Gastroesophageal sphincter (tissue), 4 donors: ENCODE measurements at regions not wholly inside any gene's neighbourhood (a gene's known extent, or its start where the extent isn't known, plus 50 kb on each side); places are given as distances from the start of the nearest gene placed in this dataset.

Source experiments
- ATAC-seq: fragments of 150-250 bp; one replicate; pipeline ENCODE4 v1.9.1; 2016; ENCODE audit warnings: mild to moderate bottlenecking, moderate library complexity
- H3K27ac ChIP-seq, 4 donors: fragments of 200-600 bp; sonication (generic) in 3 of 4; 1 replicate in 3 of 4; 2 replicates in 1 of 4; pipeline ENCODE4 v1.5.1; 2016 to 2019
- H3K27me3 ChIP-seq: fragments of 200-600 bp; sonication (generic); one replicate; pipeline ENCODE4 v1.5.1; 2019
- H3K36me3 ChIP-seq, 2 donors: fragments of 200-600 bp; sonication (generic); one replicate each; pipeline ENCODE4 v1.5.1; 2019; ENCODE audit warnings: control low read depth in 1 of 2
- H3K4me1 ChIP-seq, 3 donors: fragments of 200-600 bp; sonication (generic); 1 replicate in 2 of 3; 2 replicates in 1 of 3; pipeline ENCODE4 v1.5.1; 2016 to 2019; ENCODE audit warnings: control low read depth in 2 of 3
- H3K4me3 ChIP-seq, 2 donors: fragments of 200-600 bp; sonication (generic); one replicate each; pipeline ENCODE4 v1.5.1; 2019; ENCODE audit warnings: mild to moderate bottlenecking in 1 of 2, moderate library complexity in 1 of 2
- H3K9me3 ChIP-seq, 3 donors: fragments of 200-600 bp; sonication (generic); one replicate each; pipeline ENCODE4 v1.5.1; 2017 to 2019; ENCODE audit warnings: control low read depth in 2 of 3
- CTCF ChIP-seq, 4 experiments: fragments of 200-600 bp in 2 of 4; fragments of 450-650 bp in 2 of 4; sonication (generic) in 1 of 4; IDR thresholded peaks; one replicate each; pipeline ENCODE4 v1.5.1; 2017 to 2019; ENCODE audit warnings: antibody characterized with exemption in 4 of 4, mild to moderate bottlenecking in 2 of 4, moderate library complexity in 2 of 4
- EP300 ChIP-seq: sonication (generic); formaldehyde crosslinking; IDR thresholded peaks from one replicate; pipeline ENCODE4 v1.6.1; 2017; ENCODE audit warnings: antibody characterized with exemption, mild to moderate bottlenecking
- POLR2A ChIP-seq, 2 donors: fragments of 450-650 bp; IDR thresholded peaks; one replicate each; pipeline ENCODE4 v1.6.1; 2017; ENCODE audit warnings: antibody characterized with exemption in 2 of 2, mild to moderate bottlenecking in 2 of 2, moderate library complexity in 1 of 2
- POLR2AphosphoS5 ChIP-seq: sonication (generic); formaldehyde crosslinking; IDR thresholded peaks from one replicate; pipeline ENCODE4 v1.6.1; 2017; ENCODE audit warnings: antibody characterized with exemption
- WGBS, 2 donors: methylation state at CpG; one replicate each; pipeline ENCODE4 v1.1.5; 2018; ENCODE audit warnings: low coverage in 1 of 2; 5-methylcytosine and 5-hydroxymethylcytosine counted together

DNA sequence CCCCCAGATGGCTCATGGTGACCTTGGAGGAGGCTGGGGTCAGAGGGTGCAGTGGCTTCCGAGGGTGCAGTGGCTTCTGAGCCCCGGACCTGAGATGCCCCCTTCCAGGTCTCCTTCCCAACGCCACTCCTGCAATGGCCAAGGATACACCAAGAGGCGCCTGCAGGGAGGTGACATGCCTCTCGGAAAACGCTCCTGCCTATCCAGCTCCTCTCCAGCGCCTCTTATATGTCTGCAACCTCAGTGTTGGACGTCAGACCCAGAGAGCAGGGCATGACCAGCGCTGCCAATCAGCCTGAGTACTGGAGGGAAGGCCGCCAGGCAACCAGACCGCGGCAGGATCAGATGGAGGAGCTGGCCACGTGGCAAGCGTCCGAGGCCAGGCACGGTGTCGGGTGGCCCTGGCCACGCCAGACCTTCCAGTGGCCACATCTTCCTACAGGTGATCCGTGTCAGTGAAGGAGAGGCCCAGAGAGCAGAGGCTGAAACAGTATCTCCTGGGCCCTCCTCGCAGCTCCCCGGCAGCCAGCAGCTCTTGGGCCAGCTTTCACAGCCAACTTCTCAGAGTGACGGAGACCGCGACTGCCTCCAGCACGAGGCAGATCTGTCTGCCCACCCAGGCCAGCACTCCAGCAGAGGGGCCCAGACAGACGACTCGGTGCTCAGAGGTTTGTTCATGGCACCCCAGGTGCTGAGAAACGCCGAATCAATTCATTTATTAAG is 199.5 kb upstream of the SALL3 start:
- H3K36me3 ChIP-seq: no peaks in the 10 kb centered on the region
- no peak for TF ChIP-seq POLR2A (IDR thresholded peaks at IDR 0.05)
- TF ChIP-seq POLR2AphosphoS5: no peak
- TF ChIP-seq CTCF (IDR thresholded peaks at IDR 0.05): no peak
- no peak for TF ChIP-seq EP300
- 44 to 100% methylated on average over 1 to 8 of the region's 29 CpGs for WGBS, 2 donors
- no peak overlapping the region for H3K27ac ChIP-seq
- no peak overlapping the region for H3K4me3 ChIP-seq
- no peaks in the 10 kb centered on the region for H3K4me1 ChIP-seq
- peaks cover 7% of the 10 kb centered on the region for H3K27me3 ChIP-seq
- no peak for ATAC-seq
- no peaks in the 10 kb centered on the region for H3K9me3 ChIP-seq

- ATAC-seq: no peak
- no peaks in the 10 kb centered on the region for H3K36me3 ChIP-seq
- H3K27ac ChIP-seq: no peak overlapping the region
- peaks cover 7% of the 10 kb centered on the region for H3K27me3 ChIP-seq
- 86 to 91% methylated on average over 7 to 10 of the region's 42 CpGs for WGBS, 2 donors
- TF ChIP-seq EP300: no peak
- TF ChIP-seq CTCF (IDR thresholded peaks at IDR 0.05): no peak
- no peak for TF ChIP-seq POLR2A (IDR thresholded peaks at IDR 0.05)
- no peak for TF ChIP-seq POLR2AphosphoS5
- no peak overlapping the region for H3K4me3 ChIP-seq
- no peaks in the 10 kb centered on the region for H3K9me3 ChIP-seq
- no peaks in the 10 kb centered on the region for H3K4me1 ChIP-seq
Measured at GRCh38 chr18:78780719-78781600, 198.7 kb upstream of the SALL3 start.

DNA sequence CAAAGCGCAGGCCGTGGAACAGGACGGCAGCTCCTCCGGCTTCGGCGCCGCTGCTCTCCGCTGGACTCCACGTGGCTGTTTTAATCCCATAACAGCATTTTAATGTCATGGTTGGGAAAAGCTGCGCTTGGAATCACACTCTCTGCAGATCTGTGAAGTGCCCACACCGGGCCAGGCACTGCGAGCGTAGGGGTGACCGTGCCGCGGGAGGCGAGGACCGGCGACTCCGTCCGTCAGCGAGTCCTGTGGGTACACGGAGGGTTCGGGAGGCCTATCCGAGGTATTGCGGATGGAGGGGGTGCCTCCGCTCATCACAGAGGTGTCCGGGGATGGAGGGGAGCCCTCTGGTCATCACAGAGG is 198.0 kb upstream of the SALL3 start:
- H3K4me1 ChIP-seq: no peaks in the 10 kb centered on the region
- 74 to 100% methylated on average over 1 to 6 of the region's 28 CpGs for WGBS, 2 donors
- ATAC-seq: no peak

DNA sequence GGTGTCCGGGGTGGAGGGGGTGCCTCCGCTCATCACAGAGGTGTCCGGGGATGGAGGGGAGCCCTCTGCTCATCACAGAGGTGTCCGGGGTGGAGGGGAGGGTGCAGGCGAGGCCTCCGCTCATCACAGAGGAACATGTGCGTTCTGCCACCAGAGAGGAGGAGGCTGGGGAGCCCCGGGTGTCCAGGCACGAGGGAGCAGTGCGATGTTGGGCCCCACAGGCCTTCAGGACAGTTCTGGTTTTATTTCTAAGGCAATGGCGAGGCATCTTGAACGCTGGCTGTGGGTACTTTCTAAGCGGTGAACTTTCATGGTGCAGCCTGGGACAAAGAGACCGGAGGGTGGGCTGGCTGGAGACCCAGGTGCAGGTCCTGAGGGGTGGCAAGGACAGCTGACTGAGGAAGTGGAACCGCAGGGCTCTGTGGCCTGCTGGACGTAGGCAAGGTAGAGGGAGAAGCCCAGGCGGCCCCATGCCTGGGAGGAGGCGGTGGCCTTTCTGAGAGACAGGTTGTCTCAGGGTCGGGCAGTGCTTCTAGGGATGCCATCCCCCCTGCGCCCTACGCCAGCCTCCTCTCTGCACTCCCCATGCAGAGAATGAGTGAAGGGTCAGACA is 196.6 kb upstream of the SALL3 start:
- H3K27me3 ChIP-seq: peaks cover 19% of the 10 kb centered on the region
- no peak for ATAC-seq
- no peak overlapping the region for H3K4me3 ChIP-seq
- WGBS, 2 donors: 78 to 92% methylated on average over 4 to 6 of the region's 21 CpGs
- TF ChIP-seq CTCF (IDR thresholded peaks at IDR 0.05): no peak
- no peak for TF ChIP-seq EP300
- TF ChIP-seq POLR2AphosphoS5: no peak
- TF ChIP-seq POLR2A (IDR thresholded peaks at IDR 0.05): no peak
- no peaks in the 10 kb centered on the region for H3K36me3 ChIP-seq
- no peak overlapping the region for H3K27ac ChIP-seq
- no peaks in the 10 kb centered on the region for H3K4me1 ChIP-seq
- no peaks in the 10 kb centered on the region for H3K9me3 ChIP-seq

More for the DNA sequence above, 198.0 kb upstream of the SALL3 start:
- no peaks in the 10 kb centered on the region for H3K36me3 ChIP-seq
- H3K27ac ChIP-seq: no peak overlapping the region
- H3K4me3 ChIP-seq: no peak overlapping the region
- peaks cover 7% of the 10 kb centered on the region for H3K27me3 ChIP-seq
- TF ChIP-seq POLR2AphosphoS5 (no peak), EP300 (no peak), POLR2A (IDR thresholded peaks at IDR 0.05) (no peak), CTCF (IDR thresholded peaks at IDR 0.05) (no peak)
- H3K9me3 ChIP-seq: no peaks in the 10 kb centered on the region
